HS-27A (cell line): ENCODE measurements at regions not wholly inside any gene's neighbourhood (a gene's known extent, or its start where the extent isn't known, plus 50 kb on each side); places are given as distances from the start of the nearest gene placed in this dataset.

Experiments
- DNase-seq: peaks from one replicate; pipeline ENCODE4 v3.0.0-alpha.2; 2012; ENCODE audit warnings: low read depth, missing footprints

DNA sequence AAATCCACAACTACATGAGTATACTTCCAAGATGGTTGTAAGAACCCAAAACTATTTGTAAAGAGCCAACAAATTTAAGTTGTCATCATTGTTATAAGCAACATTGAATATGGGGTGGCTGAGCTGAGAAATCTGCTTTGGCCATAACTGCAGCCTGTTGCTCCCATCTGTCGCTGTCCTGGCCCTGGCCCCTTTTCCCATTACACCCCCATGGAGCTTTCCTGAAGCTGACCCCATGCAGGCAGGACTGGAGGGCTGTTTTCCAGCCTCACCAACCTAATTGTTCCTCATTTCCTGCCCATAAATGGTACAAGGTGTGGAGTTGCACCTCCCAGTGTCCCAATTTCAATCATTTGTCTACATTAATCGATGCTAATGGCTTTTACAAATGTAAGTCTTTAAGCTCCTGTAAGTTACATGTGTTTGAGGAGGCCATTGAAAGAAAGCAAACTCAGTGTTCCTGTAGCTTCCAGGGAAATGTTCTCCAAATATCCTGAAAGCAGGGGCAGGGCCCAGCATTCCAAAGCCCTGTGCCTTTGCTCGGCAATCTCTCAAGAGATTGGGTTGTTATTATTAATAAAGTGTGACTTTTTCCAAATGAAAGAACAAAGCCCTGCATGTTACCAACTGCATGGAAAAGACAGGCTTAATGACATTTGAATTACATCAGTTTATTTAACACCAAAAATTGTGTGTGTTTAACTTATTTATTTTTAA is 545.9 kb downstream of the PLPP3 start:
- no peak for DNase-seq

DNA sequence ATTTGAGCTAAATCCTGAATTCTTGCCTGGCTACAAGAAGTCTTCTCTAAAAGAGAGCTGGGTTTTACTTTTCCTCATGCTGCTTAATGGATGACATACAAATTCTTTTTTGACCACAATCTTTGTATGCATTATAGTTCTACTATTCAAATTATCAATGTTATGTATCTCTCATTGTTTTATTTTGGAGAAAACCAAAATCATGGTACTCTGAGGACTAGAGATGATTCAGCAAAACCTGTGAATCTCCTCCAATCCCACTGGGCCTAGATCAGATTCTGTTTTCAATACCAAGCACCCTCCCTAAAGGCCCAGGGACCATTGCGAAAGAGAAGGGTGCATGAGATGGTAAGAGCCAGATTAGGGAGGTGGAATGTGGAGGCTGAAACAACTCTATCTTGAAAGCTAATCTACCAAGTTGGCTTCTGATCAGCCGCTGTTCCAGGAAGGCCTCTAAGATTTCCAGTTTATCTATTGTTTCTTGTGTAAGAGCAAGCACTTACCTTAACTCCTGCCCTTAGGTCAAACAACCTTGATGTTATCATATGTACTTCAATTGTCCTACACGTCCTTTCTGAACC is 547.2 kb downstream of the PLPP3 start:
- DNase-seq: no peak

DNA sequence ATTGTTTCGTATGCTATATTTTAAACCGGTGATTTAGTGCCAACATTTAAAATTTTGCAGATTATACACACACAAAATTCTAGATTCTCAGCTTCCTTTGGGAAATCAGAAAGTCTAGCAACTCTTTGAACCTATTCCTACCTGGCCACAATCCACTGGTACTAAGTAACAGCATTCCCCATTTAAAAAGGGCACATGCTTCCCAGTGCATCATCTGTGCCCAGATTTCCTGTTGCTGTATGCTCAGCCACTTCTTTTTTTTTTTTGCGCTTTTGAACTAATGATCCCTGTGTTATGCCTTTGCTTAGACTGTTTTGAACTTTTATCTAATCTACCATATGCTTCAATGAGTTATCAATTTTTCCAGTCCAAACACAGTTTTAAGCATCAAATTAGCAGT is 548.4 kb downstream of the PLPP3 start:
- no peak for DNase-seq

DNA sequence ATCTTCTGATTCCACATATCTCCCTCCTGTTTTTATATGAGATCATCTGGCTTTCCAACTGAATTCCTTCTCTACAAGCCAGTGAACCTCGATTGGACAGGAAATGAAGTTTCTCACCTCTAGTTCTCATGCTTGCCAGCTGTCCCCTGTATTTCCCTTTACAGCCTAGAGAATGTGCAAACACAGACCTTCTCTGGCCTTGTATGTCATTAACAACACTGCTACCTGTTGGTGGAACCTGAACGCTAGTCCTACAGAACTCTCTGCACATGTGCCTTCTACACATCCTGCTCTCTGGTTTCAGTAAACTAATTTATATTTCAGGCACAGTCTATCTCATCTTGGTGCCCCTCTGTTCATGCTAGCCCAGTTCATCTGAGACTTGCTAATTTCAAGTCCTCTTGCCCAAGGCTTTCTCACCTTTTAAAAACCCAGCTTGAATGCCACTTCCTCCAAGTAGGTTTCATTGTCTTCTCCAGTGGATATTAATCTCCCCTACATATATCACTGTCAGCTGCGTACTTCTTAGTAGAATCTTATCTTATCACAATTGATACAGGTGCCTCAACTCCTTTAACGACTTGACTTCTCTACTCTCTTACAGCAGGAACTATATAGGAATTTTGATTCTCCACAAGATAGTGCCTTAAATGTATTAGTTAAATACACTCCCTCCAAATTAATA is 549.9 kb downstream of the PLPP3 start:
- DNase-seq: no peak

DNA sequence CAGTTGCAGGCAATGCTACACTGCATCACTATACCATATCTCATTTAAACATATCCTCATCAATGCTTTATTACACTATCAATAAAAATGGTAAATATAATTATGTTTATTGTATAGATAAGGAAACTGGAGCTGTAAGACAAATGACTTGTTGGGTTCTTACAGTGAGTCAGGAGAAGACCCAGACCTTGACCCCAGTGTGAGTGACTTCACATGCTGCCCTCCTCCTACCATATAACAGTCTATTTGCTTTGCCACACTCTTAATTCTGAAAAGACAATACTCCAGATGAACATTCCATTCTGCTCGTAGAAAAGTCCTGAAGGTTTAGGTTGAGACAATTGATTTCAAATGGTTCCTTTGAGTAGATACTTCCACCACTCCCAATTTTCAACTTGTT is 550.5 kb downstream of the PLPP3 start:
- DNase-seq: no peak

DNA sequence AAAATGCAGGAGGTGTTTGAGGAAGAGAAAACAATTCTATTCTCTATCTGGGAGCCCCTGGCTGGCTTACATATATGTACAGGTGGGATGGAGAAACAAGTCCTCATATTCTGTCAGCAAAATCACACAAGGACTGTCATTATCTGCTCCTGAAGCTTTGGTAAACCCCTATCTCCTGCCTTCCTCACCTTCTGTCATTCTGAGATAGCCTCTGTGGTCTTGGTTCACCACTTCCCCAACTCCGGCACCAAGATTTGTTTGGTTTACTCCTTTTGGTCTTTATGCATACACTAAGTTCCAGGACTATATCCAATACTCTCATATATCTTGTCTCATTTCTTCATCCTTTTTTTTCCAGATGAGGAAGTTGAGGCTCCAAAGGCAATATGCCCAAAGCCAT is 551.1 kb downstream of the PLPP3 start:
- DNase-seq: no peak

DNA sequence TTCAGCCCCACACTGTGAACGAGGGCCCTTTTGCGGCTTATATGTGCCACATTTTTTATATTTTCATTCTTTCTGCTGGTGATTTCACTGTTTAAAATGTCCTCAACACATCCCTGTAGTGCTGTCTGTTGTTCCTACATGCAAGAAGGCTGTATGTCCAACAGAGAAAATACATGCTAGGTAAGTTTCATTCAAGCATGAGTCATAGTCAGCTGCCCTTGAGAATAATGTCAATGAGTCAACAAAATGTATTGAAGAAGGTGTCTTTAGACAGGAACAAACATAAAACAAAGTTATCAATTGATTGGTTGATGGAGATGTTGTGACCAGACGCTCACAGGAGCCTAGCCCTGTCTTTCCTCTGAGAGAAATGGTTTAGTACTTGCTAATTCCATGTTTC is 553.4 kb downstream of the PLPP3 start:
- no peak for DNase-seq

DNA sequence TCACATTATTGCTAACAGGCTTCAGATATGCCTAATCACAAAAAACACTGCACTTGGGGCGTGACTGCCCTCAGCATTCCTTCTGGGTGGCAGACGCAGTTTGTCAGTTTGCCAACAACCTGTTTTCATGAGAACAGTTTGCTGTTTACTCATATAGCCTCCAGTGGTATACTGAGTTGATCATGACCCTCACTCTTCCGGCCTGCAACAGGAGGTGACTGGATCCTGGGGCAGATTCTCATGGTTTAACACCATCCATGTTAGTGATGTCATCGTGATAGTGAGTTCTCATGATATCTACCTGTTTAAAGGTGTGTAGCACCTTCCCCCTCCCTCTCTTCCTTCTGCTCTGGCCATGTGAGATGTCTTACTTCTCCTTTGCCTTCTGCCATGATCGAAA is 555.2 kb downstream of the PLPP3 start:
- DNase-seq: no peak

DNA sequence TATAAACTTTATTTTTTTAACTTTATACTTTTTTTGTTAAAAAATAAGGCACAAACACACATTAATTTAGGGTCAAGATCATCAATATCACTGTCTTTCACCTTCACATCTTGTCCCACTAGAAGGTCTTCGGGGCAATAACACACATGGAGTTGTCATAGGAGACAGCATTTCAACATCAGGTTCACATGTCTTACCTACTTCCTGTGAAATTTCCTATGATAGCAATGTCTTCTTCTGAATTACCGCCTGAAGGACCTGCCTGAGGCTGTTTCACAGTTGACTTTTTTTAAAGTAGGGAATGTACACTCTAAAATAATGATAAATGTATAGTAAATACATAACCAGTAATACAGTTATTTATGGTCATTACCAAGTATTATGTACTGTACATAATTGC is 559.4 kb downstream of the PLPP3 start:
- DNase-seq: no peak

DNA sequence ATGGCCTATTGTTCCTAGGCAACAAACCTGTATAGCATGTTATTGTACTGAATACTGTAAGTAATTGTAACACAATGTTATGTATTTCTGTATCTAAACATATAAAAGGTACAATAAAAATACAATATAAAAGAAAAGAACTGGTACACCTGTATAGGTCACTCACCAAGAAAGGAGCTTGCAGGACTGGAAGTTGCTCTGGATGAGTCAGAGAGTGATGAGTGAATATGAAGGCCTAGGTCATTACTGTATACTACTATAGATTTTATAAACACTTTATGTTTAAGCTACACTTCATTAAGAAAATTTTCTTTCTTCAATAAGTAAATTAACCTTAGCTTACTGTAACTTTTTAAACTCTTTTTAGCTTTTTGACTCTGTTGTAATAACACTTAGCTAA is 559.9 kb downstream of the PLPP3 start:
- no peak for DNase-seq

DNA sequence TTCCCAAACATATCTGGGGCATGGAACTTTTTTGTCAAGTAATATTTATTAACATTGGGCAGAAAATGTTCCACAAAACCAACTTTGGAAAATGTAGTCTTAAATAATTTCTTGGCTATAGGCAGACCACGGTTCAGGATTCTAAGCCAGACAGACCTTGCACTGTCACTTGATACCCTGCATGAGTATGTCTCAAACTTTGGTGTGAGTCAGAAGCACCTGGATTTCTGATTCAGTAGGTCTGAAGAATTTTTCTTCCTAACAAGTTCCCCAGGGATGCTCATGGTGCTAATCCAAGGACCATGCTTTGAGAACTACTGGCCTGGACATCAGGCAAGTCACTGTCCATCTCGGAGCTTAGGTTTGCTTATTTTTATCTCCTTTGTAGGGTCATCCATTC is 562.0 kb downstream of the PLPP3 start:
- DNase-seq: no peak

DNA sequence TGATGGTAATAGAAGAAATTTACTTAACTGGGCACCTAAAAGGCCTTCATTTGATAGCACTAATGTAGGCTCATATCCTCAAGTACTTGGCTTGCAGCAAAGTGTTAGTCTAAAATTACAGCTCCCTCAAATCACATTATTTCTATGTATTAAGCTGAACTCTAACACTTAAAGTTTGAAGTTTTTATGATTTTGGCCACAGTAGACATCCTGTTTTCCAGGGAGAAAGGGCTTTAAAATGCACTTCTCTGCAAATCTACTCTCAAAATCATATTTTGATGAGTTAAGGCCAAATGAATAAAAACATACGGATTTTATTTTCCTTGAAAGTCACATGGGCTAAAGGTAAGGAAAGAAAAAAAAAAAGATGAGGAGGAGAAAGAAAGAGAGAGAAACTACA is 575.5 kb downstream of the PLPP3 start:
- no peak for DNase-seq

DNA sequence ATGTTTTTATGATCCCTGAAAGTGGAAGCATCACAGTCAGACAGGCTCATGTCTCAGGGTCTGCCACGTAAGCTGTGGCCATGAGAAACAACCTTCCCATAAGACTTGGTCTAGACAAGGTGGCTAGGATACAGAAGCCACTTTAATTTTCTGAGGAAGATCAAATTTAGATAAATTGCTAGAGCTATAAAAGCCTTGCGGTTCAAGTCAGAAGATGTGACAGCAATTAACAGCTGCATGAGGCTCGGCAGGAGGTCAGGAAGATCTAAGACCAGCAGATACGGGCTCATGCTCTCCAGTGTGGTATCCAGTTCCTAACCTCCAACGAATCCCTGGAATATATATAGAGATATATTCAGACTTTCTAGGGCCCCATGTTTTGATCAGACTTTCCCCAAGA is 577.1 kb downstream of the PLPP3 start:
- DNase-seq: no peak

DNA sequence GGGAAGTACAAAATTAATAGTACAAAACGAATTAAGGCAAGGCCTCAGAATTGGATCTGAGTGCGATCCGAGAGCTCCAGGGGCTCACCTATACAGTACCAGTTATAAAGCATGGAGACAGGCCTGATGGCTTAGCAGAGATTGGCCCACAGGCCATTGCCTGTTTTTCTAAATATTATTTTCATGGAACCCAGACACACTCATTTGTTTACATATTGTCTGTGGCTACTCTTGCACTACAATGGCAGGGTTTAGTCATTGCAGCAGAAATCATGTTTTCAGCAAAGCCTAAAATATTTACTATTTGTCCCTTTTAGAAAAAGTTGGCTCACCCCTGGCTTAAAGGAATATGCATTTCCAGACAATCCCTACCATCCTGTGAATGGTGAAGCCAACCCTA is 578.9 kb downstream of the PLPP3 start:
- no peak for DNase-seq

DNA sequence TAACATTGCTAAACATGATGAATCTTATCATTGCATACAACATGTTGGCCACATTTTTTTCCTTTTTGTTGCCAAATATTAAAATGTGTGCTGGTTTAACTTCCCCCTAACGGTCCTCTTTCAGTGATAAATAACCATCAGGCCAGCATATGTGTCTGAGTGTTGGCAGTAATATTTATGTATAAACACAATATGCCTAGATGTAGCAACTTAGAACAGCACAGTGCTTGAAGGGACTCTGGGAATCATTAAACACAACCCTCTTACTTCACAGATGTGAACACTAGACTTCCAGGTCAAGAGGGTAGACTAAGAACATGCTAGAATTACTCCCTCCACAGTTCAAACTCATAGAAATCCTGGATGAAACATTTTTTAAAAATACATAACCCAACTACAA is 581.8 kb downstream of the PLPP3 start:
- DNase-seq: no peak

DNA sequence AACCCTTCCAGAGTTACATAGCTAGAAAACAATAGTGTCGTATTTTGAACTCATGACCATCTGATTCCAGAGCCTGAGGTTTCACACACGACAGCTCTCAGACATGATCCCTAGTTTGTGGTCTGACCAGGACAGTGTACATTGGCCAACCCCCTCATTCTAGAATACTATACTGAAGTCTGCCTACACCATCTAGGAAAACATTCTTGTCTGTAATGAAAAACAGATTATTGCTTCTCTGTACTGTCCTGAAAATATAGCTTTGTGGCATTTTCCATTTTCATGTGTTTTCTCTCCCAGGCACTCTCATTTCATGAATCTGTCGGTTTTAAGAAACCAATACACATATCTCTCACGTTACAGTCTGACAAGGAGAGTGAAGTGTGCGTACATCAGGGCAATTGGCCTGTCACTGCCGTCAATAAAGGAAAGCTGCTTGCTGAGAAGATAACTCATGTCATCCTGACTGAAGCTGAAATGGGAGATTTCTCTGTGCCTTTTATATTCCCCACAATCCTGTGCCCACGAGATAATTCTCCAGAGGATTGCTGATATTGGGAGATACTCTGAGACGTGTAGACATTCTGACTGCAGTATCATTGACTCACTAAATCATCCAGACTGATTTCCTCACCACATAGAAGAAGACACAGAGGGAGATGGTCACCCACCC is 585.6 kb downstream of the PLPP3 start:
- no peak for DNase-seq

DNA sequence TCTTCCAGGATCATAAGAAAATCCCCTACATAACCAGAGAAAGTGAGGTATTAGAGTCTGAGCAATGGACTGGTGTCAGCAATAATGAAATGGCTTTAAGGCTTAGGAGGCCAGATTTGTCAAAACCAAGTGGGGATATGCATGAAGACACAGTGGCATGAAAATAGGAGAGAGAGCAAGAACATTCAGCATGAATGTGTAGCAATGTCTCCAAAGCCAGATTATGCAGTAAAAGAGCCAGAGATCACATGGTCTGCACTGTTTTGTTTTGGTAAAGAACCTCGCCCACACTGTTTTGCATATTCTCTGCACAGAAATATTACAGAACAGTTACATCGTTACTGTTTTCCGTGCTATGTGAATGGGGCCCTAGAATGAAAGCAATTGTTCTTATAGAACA is 589.4 kb downstream of the PLPP3 start:
- no peak for DNase-seq

DNA sequence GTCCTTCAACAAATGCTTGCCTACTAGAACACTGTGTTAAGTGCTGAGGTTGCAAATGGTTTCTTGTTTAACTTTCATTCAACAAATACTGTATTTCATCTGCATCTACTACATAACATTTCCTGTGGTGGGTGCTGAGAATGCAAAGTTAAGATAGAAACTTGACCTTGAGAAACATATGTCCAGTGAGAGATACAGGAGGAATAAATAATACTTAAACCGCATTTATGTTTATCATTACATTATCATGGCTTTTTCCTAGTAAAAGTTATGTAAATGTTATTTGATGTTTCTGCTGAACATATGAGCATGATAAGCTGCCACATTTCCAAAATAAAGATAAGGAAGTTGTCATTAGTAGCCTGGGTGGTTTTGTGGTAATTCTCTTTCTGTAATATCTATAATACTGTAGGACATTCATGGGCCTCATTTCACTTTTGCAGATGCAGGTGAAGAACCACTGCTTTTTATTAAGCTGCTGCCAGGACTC is 590.4 kb downstream of the PLPP3 start:
- DNase-seq: no peak

DNA sequence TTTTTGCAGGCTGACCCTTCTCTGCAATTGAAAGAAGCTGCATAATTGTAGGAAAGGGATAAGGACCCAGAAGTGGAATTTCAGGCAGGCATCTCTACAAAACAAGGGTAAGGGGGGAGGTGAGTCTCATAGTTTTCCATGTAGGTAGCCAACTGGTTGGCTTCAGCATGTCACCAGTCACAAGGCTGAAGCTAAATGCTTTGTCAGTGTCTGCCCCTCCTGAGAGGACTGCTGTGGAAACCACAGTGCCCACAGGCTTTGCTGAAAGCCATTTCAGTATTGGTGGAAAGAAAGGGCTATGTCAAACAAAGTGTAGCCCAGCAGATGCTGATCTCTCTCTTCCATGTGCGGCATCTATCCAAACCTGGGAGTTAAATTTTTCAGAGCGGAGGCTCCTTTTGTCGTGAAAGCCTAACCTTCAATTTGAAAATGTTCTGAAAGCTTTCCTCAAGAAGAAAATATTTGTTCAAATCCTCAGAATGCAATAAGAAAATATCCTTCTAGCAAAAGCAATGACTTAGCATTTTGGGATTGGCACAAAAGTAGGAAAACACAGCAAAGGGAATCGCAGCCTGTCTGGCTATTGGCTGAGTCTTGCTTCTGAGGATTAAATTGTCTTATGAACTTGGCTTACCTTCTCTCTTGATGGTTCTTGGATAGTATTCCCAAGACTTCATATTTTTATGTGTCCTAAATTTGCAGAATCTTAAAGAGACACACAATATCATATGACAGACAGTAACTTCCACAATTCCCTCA is 591.7 kb downstream of the PLPP3 start:
- DNase-seq: no peak

DNA sequence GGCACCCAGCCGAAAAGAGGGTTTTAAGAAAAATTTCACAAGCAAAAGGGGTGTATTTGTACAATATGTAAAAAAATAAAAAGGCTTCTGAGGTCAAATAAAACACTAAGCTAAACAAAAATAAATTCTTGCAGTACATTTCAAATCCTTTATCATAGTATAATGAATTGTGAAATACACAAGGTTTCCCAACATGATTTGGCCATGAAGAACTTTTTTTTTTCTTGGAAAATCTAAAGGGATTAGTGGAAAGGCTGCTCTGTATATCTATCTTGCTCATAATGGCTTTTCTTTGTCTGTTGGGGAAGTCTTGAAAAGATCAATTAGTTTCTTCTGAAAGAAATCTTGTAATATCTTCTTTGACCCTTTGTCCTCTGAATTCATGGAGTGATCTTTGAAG is 593.4 kb downstream of the PLPP3 start:
- no peak for DNase-seq

DNA sequence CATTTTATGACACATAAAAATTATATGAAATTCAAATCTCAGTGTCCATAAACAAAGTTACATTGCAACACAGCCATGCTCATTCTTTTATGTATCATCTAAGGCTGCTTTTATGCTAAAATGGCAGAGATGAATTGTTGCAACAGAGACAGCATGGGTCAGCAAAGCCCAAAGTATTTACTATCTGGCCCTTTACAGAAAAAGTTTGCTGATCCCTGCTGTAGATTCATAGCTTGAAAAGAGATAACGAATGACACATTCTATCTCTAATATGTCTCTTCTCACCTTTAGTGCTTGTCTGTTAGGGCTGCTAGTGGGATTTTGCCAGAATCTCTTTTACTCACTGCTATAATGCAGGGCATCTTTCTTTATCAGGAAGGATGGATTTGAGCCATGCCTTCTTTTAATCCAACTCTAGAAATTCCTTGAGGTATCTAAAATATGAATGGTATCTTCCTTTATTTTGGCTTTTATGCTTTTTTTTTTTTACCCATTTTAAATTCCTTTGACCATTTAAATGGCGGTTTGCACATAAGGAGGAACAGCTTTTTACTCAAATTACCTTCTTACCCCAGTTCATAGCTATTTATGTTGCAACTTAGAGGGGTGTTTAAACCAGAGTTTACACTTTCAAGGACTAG is 598.2 kb downstream of the PLPP3 start:
- peak; percentile 26 for DNase-seq

DNA sequence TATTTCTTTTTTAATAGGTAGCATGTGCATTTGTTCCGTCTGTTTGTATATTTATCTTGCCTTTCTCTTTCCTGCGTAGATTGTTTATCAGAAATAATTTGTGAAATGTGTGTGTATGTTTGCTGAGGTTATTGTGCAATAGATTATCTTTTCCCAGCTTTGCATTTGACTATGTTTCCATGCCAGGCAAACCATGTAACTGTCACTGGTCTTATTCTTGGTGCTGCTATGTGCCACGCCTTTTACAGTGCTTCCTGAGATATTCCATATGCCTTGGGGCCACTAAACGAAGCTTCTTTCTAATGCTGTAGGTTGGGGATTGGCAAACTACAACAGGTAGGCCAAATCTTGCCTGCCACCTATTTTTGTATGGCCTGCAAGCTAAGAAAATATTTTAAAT is 598.8 kb downstream of the PLPP3 start:
- DNase-seq: no peak
